Naive thymus-derived CD4-positive, alpha-beta T cell (primary cell): ENCODE measurements at regions not wholly inside any gene's neighbourhood (a gene's known extent, or its start where the extent isn't known, plus 50 kb on each side); places are given as distances from the start of the nearest gene placed in this dataset.

Source experiments
- ATAC-seq: fragments of 150-1000 bp; cut with Tn5 transposase; 2 replicates; pipeline ENCODE4 v1.10.0; 2021; ENCODE audit warnings: mild to moderate bottlenecking, moderate library complexity
- CTCF ChIA-PET: fragments of 350-600 bp; sonication (Branson Sonifier 250); formaldehyde crosslinking; loops from one replicate; lab custom pipeline; 2021; ENCODE audit warnings: antibody characterized with exemption; lab: Charles Lee
- POLR2A ChIA-PET: fragments of 350-600 bp; sonication (Branson Sonifier 250); formaldehyde crosslinking; loops from one replicate; lab custom pipeline; 2021; ENCODE audit warnings: antibody characterized with exemption, inconsistent platforms; lab: Charles Lee
- DNase-seq, 9 donors: peaks; one replicate each; pipeline versions ENCODE4 v3.0.0 to v3.0.0-alpha.2; 2020 to 2022; ENCODE audit warnings: mixed read lengths in 1 of 9
- H3K27ac ChIP-seq: one replicate; pipeline ENCODE4 v1.7.0; 2013; ENCODE audit warnings: mild to moderate bottlenecking, low read depth, low read length, moderate library complexity
- H3K27me3 ChIP-seq, 2 donors: one replicate each; pipeline ENCODE4 v1.7.0; 2013; ENCODE audit warnings: low read length in 2 of 2, mild to moderate bottlenecking in 2 of 2, moderate library complexity in 2 of 2; ENCODE audit not compliant: control insufficient read depth in 2 of 2, insufficient read depth in 2 of 2
- H3K36me3 ChIP-seq, 3 experiments: 1 replicate in 2 of 3; 2 replicates in 1 of 3; pipeline ENCODE4 v1.7.0; 2013; ENCODE audit warnings: low read length in 3 of 3, mild to moderate bottlenecking in 3 of 3, moderate library complexity in 1 of 3; ENCODE audit not compliant: insufficient read depth in 3 of 3, control insufficient read depth in 2 of 3
- H3K4me1 ChIP-seq, 2 donors: one replicate each; pipeline ENCODE4 v1.7.0; 2013; ENCODE audit warnings: low read length in 2 of 2, mild to moderate bottlenecking in 2 of 2, moderate library complexity in 1 of 2; ENCODE audit not compliant: control insufficient read depth in 2 of 2, insufficient read depth in 2 of 2
- H3K4me3 ChIP-seq: 2 replicates; pipeline ENCODE4 v1.7.0; 2013; ENCODE audit warnings: mild to moderate bottlenecking, low read length
- H3K9me3 ChIP-seq, 3 experiments: 1 replicate in 2 of 3; 2 replicates in 1 of 3; pipeline ENCODE4 v1.7.0; 2013; ENCODE audit warnings: low read length in 3 of 3; ENCODE audit not compliant: control insufficient read depth in 2 of 3
- H3K27ac Mint-ChIP-seq, 9 donors: one replicate each; pipeline ENCODE4 v1.8.0; 2020 to 2022; ENCODE audit warnings: mixed read lengths in 9 of 9, mild to moderate bottlenecking in 8 of 9, moderate library complexity in 5 of 9, inconsistent platforms in 2 of 9
- H3K27me3 Mint-ChIP-seq, 5 donors: one replicate each; pipeline ENCODE4 v1.8.0; 2021 to 2022; ENCODE audit warnings: mixed read lengths in 5 of 5, mild to moderate bottlenecking in 1 of 5
- H3K36me3 Mint-ChIP-seq, 5 donors: one replicate each; pipeline ENCODE4 v1.8.0; 2020 to 2022; ENCODE audit warnings: mixed read lengths in 5 of 5, mild to moderate bottlenecking in 3 of 5, inconsistent platforms in 1 of 5
- H3K4me1 Mint-ChIP-seq, 7 donors: one replicate each; pipeline ENCODE4 v1.8.0; 2020 to 2022; ENCODE audit warnings: mixed read lengths in 7 of 7, mild to moderate bottlenecking in 3 of 7, inconsistent platforms in 1 of 7
- H3K4me3 Mint-ChIP-seq, 10 donors: one replicate each; pipeline ENCODE4 v1.8.0; 2020 to 2022; ENCODE audit warnings: mild to moderate bottlenecking in 10 of 10, mixed read lengths in 10 of 10, moderate library complexity in 6 of 10, inconsistent platforms in 2 of 10
- H3K9me3 Mint-ChIP-seq, 11 donors: one replicate each; pipeline ENCODE4 v1.8.0; 2020 to 2022; ENCODE audit warnings: mixed read lengths in 11 of 11, mild to moderate bottlenecking in 4 of 11, inconsistent platforms in 1 of 11, moderate library complexity in 1 of 11
- intact Hi-C, 2 donors: fragments of 100-400 bp; cut with micrococcal nuclease; formaldehyde crosslinking; loops; one replicate each; pipeline ENCODE4 v1.15.1; 2023

- Mint-ChIP-seq H3K27me3 (peaks cover 0 to 13% (median 1%) of the 10 kb centered on the region in 5 donors), H3K9me3 (peaks cover 0 to 26% (median 4%) of the 10 kb centered on the region in 11 donors), H3K27ac (no peak overlapping the region), H3K4me1 (peaks cover 0 to 2% (median 0%) of the 10 kb centered on the region in 7 donors), H3K4me3 (no peak overlapping the region), H3K36me3 (no peaks in the 10 kb centered on the region)
- no peak overlapping the region for H3K27ac ChIP-seq
- intact Hi-C loops = no loop called here
- ChIA-PET POLR2A (no interaction called here), CTCF (no interaction called here)
- no peaks in the 10 kb centered on the region for H3K27me3 ChIP-seq
- DNase-seq = no peak
- no peaks in the 10 kb centered on the region for H3K4me1 ChIP-seq
- H3K9me3 ChIP-seq = no peaks in the 10 kb centered on the region
- H3K4me3 ChIP-seq = no peak overlapping the region
- no peaks in the 10 kb centered on the region for H3K36me3 ChIP-seq
- no peak for ATAC-seq
These were observed 126.7 kb downstream of the SOX1 start for GRCh38 chr13:112193463-112194166.

GRCh38 chr13:112194167-112194530 lies 127.2 kb downstream of the SOX1 start:
- ChIA-PET CTCF (no interaction called here), POLR2A (no interaction called here)
- no peak overlapping the region for H3K27ac Mint-ChIP-seq
- no peaks in the 10 kb centered on the region for H3K36me3 Mint-ChIP-seq
- Histone ChIP-seq H3K27ac (no peak overlapping the region), H3K4me1 (no peaks in the 10 kb centered on the region), H3K27me3 (no peaks in the 10 kb centered on the region), H3K9me3 (no peaks in the 10 kb centered on the region), H3K36me3 (no peaks in the 10 kb centered on the region), H3K4me3 (no peak overlapping the region)
- no peak overlapping the region for H3K4me3 Mint-ChIP-seq
- H3K27me3 Mint-ChIP-seq = peaks cover 0 to 13% (median 0%) of the 10 kb centered on the region in 5 donors
- no peak for DNase-seq
- H3K4me1 Mint-ChIP-seq = peaks cover 0 to 2% (median 0%) of the 10 kb centered on the region in 7 donors
- H3K9me3 Mint-ChIP-seq = peaks cover 0 to 26% (median 2%) of the 10 kb centered on the region in 11 donors
- no peak for ATAC-seq
- intact Hi-C loops = no loop called here

GRCh38 chr13:112194579-112194978 lies 127.6 kb downstream of the SOX1 start:
- Mint-ChIP-seq H3K36me3 (no peaks in the 10 kb centered on the region), H3K9me3 (peaks cover 0 to 26% (median 2%) of the 10 kb centered on the region in 11 donors), H3K27me3 (peaks cover 0 to 13% (median 0%) of the 10 kb centered on the region in 5 donors), H3K27ac (no peak overlapping the region), H3K4me3 (no peak overlapping the region), H3K4me1 (peaks cover 0 to 2% (median 0%) of the 10 kb centered on the region in 7 donors)
- ChIA-PET CTCF (no interaction called here), POLR2A (no interaction called here)
- Histone ChIP-seq H3K27ac (no peak overlapping the region), H3K4me1 (no peaks in the 10 kb centered on the region), H3K27me3 (no peaks in the 10 kb centered on the region), H3K36me3 (no peaks in the 10 kb centered on the region), H3K4me3 (no peak overlapping the region), H3K9me3 (no peaks in the 10 kb centered on the region)
- DNase-seq (no peak), ATAC-seq (no peak)
- intact Hi-C loops = no loop called here

- CTCF ChIA-PET = no interaction called here
- Mint-ChIP-seq H3K27me3 (peaks cover 0 to 26% (median 18%) of the 10 kb centered on the region in 5 donors), H3K4me3 (no peak overlapping the region)
These were observed 131.6 kb downstream of the SOX1 start for GRCh38 chr13:112198396-112199010.

GRCh38 chr13:112200200-112200599 lies 133.3 kb downstream of the SOX1 start:
- H3K4me1 Mint-ChIP-seq = peaks cover 0 to 14% (median 3%) of the 10 kb centered on the region in 7 donors
- POLR2A ChIA-PET = no interaction called here

More at GRCh38 chr13:112198396-112199010, 131.6 kb downstream of the SOX1 start:
- intact Hi-C loops = no loop called here
- H3K4me1 Mint-ChIP-seq = peaks cover 0 to under 1% (median 0%) of the 10 kb centered on the region in 7 donors
- no peak overlapping the region for H3K27ac Mint-ChIP-seq
- Histone ChIP-seq H3K4me3 (no peak overlapping the region), H3K9me3 (no peaks in the 10 kb centered on the region), H3K4me1 (no peaks in the 10 kb centered on the region), H3K27ac (no peak overlapping the region), H3K36me3 (no peaks in the 10 kb centered on the region), H3K27me3 (no peaks in the 10 kb centered on the region)
- no peaks in the 10 kb centered on the region for H3K36me3 Mint-ChIP-seq
- POLR2A ChIA-PET = no interaction called here
- ATAC-seq (no peak), DNase-seq (no peak)
- H3K9me3 Mint-ChIP-seq = peaks cover 0 to 7% (median 0%) of the 10 kb centered on the region in 11 donors

GRCh38 chr13:112202266-112202665 lies 135.3 kb downstream of the SOX1 start:
- Mint-ChIP-seq H3K9me3 (no peaks in the 10 kb centered on the region), H3K27ac (no peak overlapping the region), H3K36me3 (no peaks in the 10 kb centered on the region), H3K27me3 (peaks cover 30 to 50% (median 44%) of the 10 kb centered on the region in 5 donors), H3K4me1 (peaks cover 0 to 17% (median 7%) of the 10 kb centered on the region in 7 donors), H3K4me3 (no peak overlapping the region)
- CTCF ChIA-PET = no interaction called here
- ATAC-seq (no peak), DNase-seq (no peak)
- Histone ChIP-seq H3K27me3 (no peaks in the 10 kb centered on the region), H3K27ac (no peak overlapping the region), H3K9me3 (no peaks in the 10 kb centered on the region), H3K4me1 (no peaks in the 10 kb centered on the region), H3K4me3 (no peak overlapping the region), H3K36me3 (no peaks in the 10 kb centered on the region)
- POLR2A ChIA-PET = no interaction called here
- intact Hi-C loops = no loop called here

More at GRCh38 chr13:112200200-112200599, 133.3 kb downstream of the SOX1 start:
- DNase-seq (no peak), ATAC-seq (no peak)
- Histone ChIP-seq H3K36me3 (no peaks in the 10 kb centered on the region), H3K9me3 (no peaks in the 10 kb centered on the region), H3K4me3 (no peak overlapping the region), H3K27me3 (no peaks in the 10 kb centered on the region), H3K27ac (no peak overlapping the region), H3K4me1 (no peaks in the 10 kb centered on the region)
- intact Hi-C loops = no loop called here
- H3K4me3 Mint-ChIP-seq = no peak overlapping the region
- peaks cover 0 to 4% (median 0%) of the 10 kb centered on the region in 11 donors for H3K9me3 Mint-ChIP-seq
- CTCF ChIA-PET = no interaction called here
- peaks cover 16 to 43% (median 35%) of the 10 kb centered on the region in 5 donors for H3K27me3 Mint-ChIP-seq
- H3K36me3 Mint-ChIP-seq = no peaks in the 10 kb centered on the region
- no peak overlapping the region for H3K27ac Mint-ChIP-seq
